ENCODE measurements at regions not wholly inside any gene's neighbourhood (a gene's known extent, or its start where the extent isn't known, plus 50 kb on each side); places are given as distances from the start of the nearest gene placed in this dataset.

DNA sequence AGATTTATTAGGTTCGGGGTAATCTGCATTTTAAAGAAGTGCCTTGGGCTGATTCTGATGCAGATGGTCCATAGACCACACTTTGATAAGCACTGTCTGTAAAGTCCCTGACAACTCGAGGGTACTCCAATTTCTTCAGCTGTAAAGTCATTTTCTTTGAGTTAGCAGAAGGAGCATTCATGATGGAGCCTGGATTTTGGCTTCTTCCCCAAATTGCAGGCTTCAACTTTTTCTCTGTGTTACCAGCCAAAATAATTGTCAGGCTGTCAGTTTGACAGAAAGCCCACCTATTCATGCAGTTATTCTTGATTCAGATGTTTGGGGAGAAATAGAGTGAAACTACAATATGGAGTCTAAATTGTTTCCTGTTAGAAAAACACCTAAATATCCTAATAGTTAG is 66.0 kb downstream of the RPL37A start:
- no peak overlapping the region for H3K4me3 ChIP-seq (ENCODE audit: low read depth, low read length)
- H3K4me1 ChIP-seq (ENCODE audit: control insufficient read depth, insufficient read depth, low read length): peaks cover 30% of the 10 kb centered on the region
- H3K9ac ChIP-seq (ENCODE audit: low read length): no peak overlapping the region
- no peaks in the 10 kb centered on the region for H3K36me3 ChIP-seq (ENCODE audit: control insufficient read depth, insufficient read depth, low read length)
- no peaks in the 10 kb centered on the region for H3K9me3 ChIP-seq (ENCODE audit: control insufficient read depth, insufficient read depth, low read depth, low read length)
- H3K27me3 ChIP-seq (ENCODE audit: control insufficient read depth, insufficient read depth, low read length): no peaks in the 10 kb centered on the region
- no peak overlapping the region for H3K27ac ChIP-seq (ENCODE audit: low read depth, low read length)

DNA sequence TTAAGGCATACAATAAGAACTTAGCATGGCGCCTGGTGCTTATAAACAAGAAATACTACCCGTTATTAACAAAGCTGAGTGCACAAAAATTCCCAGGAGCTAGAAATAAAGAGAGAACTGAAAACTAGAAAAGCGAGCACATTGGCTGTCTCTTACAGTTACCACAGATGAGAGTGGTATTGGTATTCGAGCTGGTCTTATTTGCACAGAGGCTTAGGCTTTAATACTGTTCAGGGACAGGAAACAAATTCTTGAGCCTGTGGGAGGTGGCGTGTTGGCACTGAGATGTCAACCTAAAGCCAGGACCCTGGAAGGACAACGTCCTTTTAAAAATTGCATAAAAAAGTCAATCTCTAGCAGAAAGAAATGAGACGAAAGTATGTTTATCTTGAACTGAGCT is 67.3 kb upstream of the IGFBP2 start:
- peaks cover 3% of the 10 kb centered on the region for H3K9me3 ChIP-seq (ENCODE audit: control insufficient read depth, insufficient read depth, low read depth, low read length)
- H3K4me3 ChIP-seq (ENCODE audit: low read depth, low read length): no peak overlapping the region
- no peaks in the 10 kb centered on the region for H3K36me3 ChIP-seq (ENCODE audit: control insufficient read depth, insufficient read depth, low read length)
- H3K27me3 ChIP-seq (ENCODE audit: control insufficient read depth, insufficient read depth, low read length): no peaks in the 10 kb centered on the region
- H3K27ac ChIP-seq (ENCODE audit: low read depth, low read length): no peak overlapping the region
- peaks cover 35% of the 10 kb centered on the region for H3K4me1 ChIP-seq (ENCODE audit: control insufficient read depth, insufficient read depth, low read length)
- H3K9ac ChIP-seq (ENCODE audit: low read length): no peak overlapping the region

DNA sequence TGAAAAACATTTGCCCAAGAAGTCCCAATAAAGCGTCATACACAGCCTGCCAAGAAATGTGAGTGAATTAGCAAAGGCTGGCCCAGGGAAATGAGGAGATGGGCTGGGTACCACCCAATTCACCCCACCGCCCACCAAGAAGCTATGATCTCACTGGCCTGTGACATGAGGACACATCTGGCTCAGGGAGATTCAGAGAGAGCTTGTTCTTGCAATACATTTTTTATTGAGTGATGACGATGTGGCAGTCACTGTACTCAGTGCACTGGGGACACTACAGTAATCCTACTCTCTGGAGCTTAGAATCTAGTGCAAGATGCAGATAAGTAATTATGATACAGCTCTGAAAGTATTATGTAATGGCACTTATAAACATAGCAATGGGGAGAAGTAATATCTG is 64.6 kb upstream of the IGFBP2 start:
- Histone ChIP-seq H3K9me3 (ENCODE audit: control insufficient read depth, insufficient read depth, low read depth, low read length) (peaks cover 10% of the 10 kb centered on the region), H3K27ac (ENCODE audit: low read depth, low read length) (no peak overlapping the region), H3K27me3 (ENCODE audit: control insufficient read depth, insufficient read depth, low read length) (no peaks in the 10 kb centered on the region), H3K4me3 (ENCODE audit: low read depth, low read length) (no peak overlapping the region), H3K9ac (ENCODE audit: low read length) (no peak overlapping the region), H3K4me1 (ENCODE audit: control insufficient read depth, insufficient read depth, low read length) (peaks cover 21% of the 10 kb centered on the region), H3K36me3 (ENCODE audit: control insufficient read depth, insufficient read depth, low read length) (no peaks in the 10 kb centered on the region)

DNA sequence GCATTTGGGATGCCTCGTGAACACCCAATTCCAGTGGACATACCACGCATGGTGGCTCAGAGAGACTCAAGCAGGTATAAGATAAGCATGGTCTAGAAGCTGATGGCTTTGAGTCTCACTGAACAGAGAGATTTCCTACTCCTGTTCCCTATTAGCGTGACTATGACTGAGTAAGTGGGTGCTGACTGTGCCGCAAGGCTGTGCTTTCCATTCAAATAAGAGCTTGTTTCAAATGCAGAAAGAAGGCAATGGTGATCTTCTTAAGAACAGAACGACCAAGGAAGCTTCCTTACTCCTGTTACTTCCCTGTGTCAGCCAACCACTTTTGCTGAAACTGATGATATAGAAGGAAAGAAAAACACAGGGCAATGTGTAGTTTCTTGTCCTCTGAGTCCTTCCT is 63.5 kb upstream of the IGFBP2 start:
- H3K36me3 ChIP-seq (ENCODE audit: control insufficient read depth, insufficient read depth, low read length): no peaks in the 10 kb centered on the region
- H3K4me3 ChIP-seq (ENCODE audit: low read depth, low read length): 0 out of 2 replicates have a peak overlapping the region, but pooled peaks have one; percentile 11
- peaks cover 16% of the 10 kb centered on the region for H3K4me1 ChIP-seq (ENCODE audit: control insufficient read depth, insufficient read depth, low read length)
- H3K9me3 ChIP-seq (ENCODE audit: control insufficient read depth, insufficient read depth, low read depth, low read length): peaks cover 10% of the 10 kb centered on the region
- H3K9ac ChIP-seq (ENCODE audit: low read length): no peak overlapping the region
- no peak overlapping the region for H3K27ac ChIP-seq (ENCODE audit: low read depth, low read length)
- H3K27me3 ChIP-seq (ENCODE audit: control insufficient read depth, insufficient read depth, low read length): no peaks in the 10 kb centered on the region

DNA sequence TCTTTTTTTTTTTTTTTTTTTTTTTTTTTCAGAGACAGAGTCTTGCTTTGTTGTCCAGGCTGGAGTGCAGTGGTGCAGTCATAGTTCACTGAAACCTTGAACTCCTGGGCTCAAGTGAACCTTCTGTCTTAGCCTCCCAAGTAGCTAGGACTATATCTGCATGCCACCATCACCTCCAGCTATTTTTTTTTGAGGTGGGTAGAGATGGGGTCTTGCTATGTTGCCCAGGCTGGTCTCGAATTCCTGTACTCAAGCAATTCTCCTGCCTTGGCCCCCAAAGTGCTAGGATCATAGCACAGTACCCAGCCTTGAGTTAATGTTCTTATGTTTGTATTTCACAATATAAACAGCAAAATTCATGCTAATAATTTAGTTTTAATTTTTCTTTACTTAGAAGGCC is 62.9 kb upstream of the IGFBP2 start:
- Histone ChIP-seq H3K27ac (ENCODE audit: low read depth, low read length) (no peak overlapping the region), H3K27me3 (ENCODE audit: control insufficient read depth, insufficient read depth, low read length) (no peaks in the 10 kb centered on the region), H3K36me3 (ENCODE audit: control insufficient read depth, insufficient read depth, low read length) (no peaks in the 10 kb centered on the region), H3K9me3 (ENCODE audit: control insufficient read depth, insufficient read depth, low read depth, low read length) (peaks cover 10% of the 10 kb centered on the region), H3K4me3 (ENCODE audit: low read depth, low read length) (no peak overlapping the region), H3K9ac (ENCODE audit: low read length) (no peak overlapping the region), H3K4me1 (ENCODE audit: control insufficient read depth, insufficient read depth, low read length) (peaks cover 16% of the 10 kb centered on the region)

DNA sequence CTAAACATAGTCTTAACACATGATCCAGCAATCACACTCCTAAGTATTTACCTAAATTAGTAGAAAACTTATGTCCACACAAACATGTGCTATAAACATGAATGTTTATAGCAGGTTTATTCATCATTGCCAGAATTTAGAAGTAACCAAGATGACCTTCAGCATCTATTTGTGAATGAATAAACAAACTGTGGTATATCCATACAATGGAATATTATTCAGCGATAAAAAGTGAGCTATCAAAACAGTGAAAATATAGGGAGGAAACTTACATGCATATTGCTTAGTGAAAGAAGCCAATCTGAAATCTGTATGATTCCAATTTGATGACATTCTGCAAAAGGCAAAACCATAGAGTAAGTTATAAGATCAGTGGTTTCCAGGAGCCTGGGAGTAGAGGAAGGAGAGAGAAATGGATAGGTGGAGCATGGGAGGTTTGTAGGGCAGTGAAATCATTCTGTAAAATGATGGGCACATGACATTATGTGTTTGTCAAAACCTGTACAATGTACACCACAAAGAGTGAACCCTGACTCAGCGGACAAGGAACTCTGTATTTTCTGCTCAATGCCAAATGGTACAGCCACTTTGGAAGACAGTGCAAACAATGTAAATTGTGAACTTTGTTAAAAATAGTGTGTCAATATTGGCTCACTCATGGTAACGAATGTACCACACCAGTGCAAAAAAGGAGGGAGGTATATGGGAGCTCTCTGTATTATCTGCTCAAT is 61.9 kb upstream of the IGFBP2 start:
- no peak overlapping the region for H3K9ac ChIP-seq (ENCODE audit: low read length)
- no peak overlapping the region for H3K4me3 ChIP-seq (ENCODE audit: low read depth, low read length)
- no peaks in the 10 kb centered on the region for H3K27me3 ChIP-seq (ENCODE audit: control insufficient read depth, insufficient read depth, low read length)
- no peak overlapping the region for H3K27ac ChIP-seq (ENCODE audit: low read depth, low read length)
- no peaks in the 10 kb centered on the region for H3K36me3 ChIP-seq (ENCODE audit: control insufficient read depth, insufficient read depth, low read length)
- H3K9me3 ChIP-seq (ENCODE audit: control insufficient read depth, insufficient read depth, low read depth, low read length): peaks cover 10% of the 10 kb centered on the region
- peaks cover 11% of the 10 kb centered on the region for H3K4me1 ChIP-seq (ENCODE audit: control insufficient read depth, insufficient read depth, low read length)

DNA sequence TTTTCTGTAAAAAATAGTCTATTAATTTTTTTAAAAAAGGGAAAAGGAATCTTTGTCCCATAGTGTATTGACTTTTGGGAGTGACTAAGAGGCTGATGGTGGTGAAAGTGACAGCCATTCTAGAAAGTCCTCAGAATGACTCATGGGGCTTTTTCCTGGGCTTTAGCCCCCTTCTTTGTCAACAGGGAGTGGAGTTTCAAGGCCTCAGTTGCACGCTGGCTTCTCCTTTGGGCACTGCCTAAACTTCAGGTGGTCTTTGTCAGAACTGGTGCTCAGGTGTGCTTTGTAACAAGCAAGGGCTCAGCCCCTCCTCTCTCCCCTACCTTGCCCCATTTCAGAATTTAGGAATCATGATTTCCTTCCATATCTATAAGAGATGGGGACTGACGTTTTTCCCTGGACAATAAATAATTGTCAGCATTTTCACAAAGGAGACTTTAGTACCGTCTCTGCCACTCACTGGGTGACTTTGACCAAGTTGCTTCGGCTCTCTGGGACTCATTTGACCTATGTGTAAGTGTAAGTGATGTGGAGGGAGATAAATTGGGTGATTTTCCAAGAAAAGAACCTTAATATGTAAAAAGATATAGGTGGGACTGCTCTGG is 61.2 kb upstream of the IGFBP2 start:
- Histone ChIP-seq H3K36me3 (ENCODE audit: control insufficient read depth, insufficient read depth, low read length) (no peaks in the 10 kb centered on the region), H3K9me3 (ENCODE audit: control insufficient read depth, insufficient read depth, low read depth, low read length) (peaks cover 10% of the 10 kb centered on the region), H3K4me3 (ENCODE audit: low read depth, low read length) (no peak overlapping the region), H3K4me1 (ENCODE audit: control insufficient read depth, insufficient read depth, low read length) (peaks cover 11% of the 10 kb centered on the region), H3K27ac (ENCODE audit: low read depth, low read length) (no peak overlapping the region), H3K27me3 (ENCODE audit: control insufficient read depth, insufficient read depth, low read length) (no peaks in the 10 kb centered on the region), H3K9ac (ENCODE audit: low read length) (no peak overlapping the region)

DNA sequence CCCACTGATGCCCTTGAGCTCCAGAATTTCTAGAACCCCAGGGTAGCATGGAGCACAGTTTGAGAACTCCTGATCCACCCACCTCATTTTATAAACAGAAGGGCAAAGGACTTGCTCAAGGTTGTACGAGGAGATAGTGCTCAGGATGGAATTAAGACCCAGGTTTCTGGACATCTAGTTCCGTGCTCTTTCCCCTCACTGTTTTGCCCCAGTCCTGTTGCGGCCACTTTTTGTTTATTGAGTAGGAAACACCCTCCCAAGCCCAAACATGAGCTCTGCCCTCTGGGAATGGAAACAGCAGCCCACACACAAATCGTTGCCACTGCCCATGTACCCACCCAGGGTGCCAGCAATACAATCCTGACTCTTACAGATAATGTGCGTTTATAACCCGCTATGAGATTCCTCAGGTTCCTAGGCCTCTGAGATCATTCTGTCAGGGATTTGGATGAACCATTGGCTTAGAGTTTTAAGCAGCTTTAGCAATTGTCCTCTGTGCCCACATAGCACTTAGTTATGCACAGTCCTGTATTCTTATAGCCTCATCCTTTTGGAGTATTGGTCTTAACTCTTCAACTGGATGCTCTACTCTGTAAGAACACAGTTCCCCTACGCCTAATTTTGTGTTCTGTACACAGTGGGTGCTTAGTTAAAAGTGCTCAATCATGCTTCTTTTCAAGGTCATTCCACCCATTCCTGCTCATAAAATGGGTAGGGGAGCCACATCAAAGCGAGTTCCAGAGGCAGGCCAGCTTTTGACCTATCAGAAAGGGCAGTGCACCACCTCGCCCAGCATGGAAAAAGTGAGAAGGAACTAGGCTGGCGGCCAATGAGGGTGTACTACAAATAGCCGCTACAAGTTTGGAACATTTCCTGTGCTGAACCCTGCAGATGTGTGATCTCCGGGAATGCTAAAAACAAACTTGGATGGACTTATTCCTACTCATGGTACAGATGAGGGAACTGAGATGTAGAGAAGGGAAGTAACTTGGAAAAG is 60.3 kb upstream of the IGFBP2 start:
- Histone ChIP-seq H3K36me3 (ENCODE audit: control insufficient read depth, insufficient read depth, low read length) (no peaks in the 10 kb centered on the region), H3K9ac (ENCODE audit: low read length) (no peak overlapping the region), H3K4me1 (ENCODE audit: control insufficient read depth, insufficient read depth, low read length) (peaks cover 11% of the 10 kb centered on the region), H3K4me3 (ENCODE audit: low read depth, low read length) (no peak overlapping the region), H3K27ac (ENCODE audit: low read depth, low read length) (no peak overlapping the region), H3K27me3 (ENCODE audit: control insufficient read depth, insufficient read depth, low read length) (no peaks in the 10 kb centered on the region), H3K9me3 (ENCODE audit: control insufficient read depth, insufficient read depth, low read depth, low read length) (peaks cover 10% of the 10 kb centered on the region)

DNA sequence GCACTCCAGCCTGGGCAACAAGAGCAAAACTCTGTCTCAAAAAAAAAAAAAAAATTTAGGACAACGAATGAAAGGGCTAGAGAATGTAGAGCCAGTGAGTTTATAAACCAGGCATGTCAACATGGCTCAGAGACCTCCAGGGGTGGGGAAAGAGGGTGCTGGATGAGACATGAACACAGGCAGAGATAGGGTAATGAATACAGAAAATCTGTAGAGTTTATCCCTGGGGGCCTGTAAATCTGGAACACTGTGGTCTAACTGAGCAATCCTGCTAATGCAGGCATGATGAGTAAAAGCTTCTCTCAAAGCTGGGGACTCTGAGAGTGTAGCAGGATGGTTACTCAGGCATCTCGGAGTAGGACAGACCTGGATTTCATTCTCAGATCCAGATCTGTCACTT is 59.2 kb upstream of the IGFBP2 start:
- H3K9ac ChIP-seq (ENCODE audit: low read length): no peak overlapping the region
- H3K27me3 ChIP-seq (ENCODE audit: control insufficient read depth, insufficient read depth, low read length): no peaks in the 10 kb centered on the region
- peaks cover 10% of the 10 kb centered on the region for H3K9me3 ChIP-seq (ENCODE audit: control insufficient read depth, insufficient read depth, low read depth, low read length)
- peaks cover 10% of the 10 kb centered on the region for H3K4me1 ChIP-seq (ENCODE audit: control insufficient read depth, insufficient read depth, low read length)
- no peaks in the 10 kb centered on the region for H3K36me3 ChIP-seq (ENCODE audit: control insufficient read depth, insufficient read depth, low read length)
- H3K27ac ChIP-seq (ENCODE audit: low read depth, low read length): no peak overlapping the region
- no peak overlapping the region for H3K4me3 ChIP-seq (ENCODE audit: low read depth, low read length)

DNA sequence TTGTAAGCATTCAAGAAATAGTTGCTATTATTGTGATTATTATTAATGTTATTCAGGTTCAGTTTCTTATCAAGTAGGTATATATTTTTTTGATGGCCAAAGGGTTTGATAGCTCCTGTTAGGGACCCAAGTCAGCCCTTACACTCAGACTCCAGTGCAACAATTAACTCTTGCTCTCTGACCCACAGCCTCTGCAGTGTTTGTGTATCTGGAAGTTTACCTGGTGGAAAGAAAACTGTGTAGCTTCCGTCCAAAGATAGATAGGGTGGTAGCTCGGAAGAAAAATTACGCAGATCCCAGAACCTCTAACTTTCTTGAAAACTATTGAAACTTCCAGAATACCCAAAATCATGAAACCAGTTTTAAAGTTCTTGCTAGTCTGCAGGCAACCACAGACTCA is 58.6 kb upstream of the IGFBP2 start:
- Histone ChIP-seq H3K36me3 (ENCODE audit: control insufficient read depth, insufficient read depth, low read length) (no peaks in the 10 kb centered on the region), H3K27me3 (ENCODE audit: control insufficient read depth, insufficient read depth, low read length) (no peaks in the 10 kb centered on the region), H3K4me3 (ENCODE audit: low read depth, low read length) (no peak overlapping the region), H3K9ac (ENCODE audit: low read length) (no peak overlapping the region), H3K27ac (ENCODE audit: low read depth, low read length) (no peak overlapping the region), H3K9me3 (ENCODE audit: control insufficient read depth, insufficient read depth, low read depth, low read length) (peaks cover 10% of the 10 kb centered on the region), H3K4me1 (ENCODE audit: control insufficient read depth, insufficient read depth, low read length) (peaks cover 5% of the 10 kb centered on the region)

DNA sequence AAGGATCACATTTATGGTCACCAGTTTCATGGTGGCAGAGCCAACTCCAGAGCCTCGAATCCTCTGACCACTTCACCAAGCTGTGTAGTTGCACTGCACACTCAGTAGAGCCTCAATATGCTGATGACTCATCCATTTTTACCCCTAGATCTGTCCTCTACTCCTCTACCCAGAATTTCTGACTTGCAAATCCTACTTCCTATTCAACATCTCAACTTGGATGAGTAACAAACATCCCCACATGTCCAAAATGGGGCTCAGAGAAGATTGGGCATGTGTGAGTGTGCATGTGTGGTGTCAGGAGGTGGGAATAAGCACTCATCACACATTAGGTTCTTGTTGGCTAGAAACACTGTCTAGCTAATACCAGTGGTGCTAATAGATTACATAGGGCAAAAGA is 57.8 kb upstream of the IGFBP2 start:
- Histone ChIP-seq H3K4me3 (ENCODE audit: low read depth, low read length) (no peak overlapping the region), H3K9me3 (ENCODE audit: control insufficient read depth, insufficient read depth, low read depth, low read length) (peaks cover 10% of the 10 kb centered on the region), H3K27me3 (ENCODE audit: control insufficient read depth, insufficient read depth, low read length) (no peaks in the 10 kb centered on the region), H3K9ac (ENCODE audit: low read length) (no peak overlapping the region), H3K4me1 (ENCODE audit: control insufficient read depth, insufficient read depth, low read length) (no peaks in the 10 kb centered on the region), H3K36me3 (ENCODE audit: control insufficient read depth, insufficient read depth, low read length) (no peaks in the 10 kb centered on the region), H3K27ac (ENCODE audit: low read depth, low read length) (no peak overlapping the region)

Data from HUES6 (cell line).